Endothelial cell (in vitro differentiated cells): ENCODE measurements at regions not wholly inside any gene's neighbourhood (a gene's known extent, or its start where the extent isn't known, plus 50 kb on each side); places are given as distances from the start of the nearest gene placed in this dataset.

Experiments used
- DNase-seq: peaks from one replicate; pipeline ENCODE4 v3.0.0; 2021; ENCODE audit warnings: low spot score
- H3K27ac Mint-ChIP-seq: one replicate; pipeline ENCODE4 v1.8.0; 2021; ENCODE audit warnings: mixed read lengths, inconsistent platforms; ENCODE audit not compliant: unreplicated experiment
- H3K27me3 Mint-ChIP-seq: one replicate; pipeline ENCODE4 v1.8.0; 2021; ENCODE audit warnings: mild to moderate bottlenecking, moderate library complexity, mixed read lengths, inconsistent platforms; ENCODE audit not compliant: unreplicated experiment
- H3K36me3 Mint-ChIP-seq: one replicate; pipeline ENCODE4 v1.8.0; 2021; ENCODE audit warnings: mild to moderate bottlenecking, low read depth, mixed read lengths, inconsistent platforms; ENCODE audit not compliant: unreplicated experiment
- H3K4me1 Mint-ChIP-seq: one replicate; pipeline ENCODE4 v1.8.0; 2021; ENCODE audit warnings: mild to moderate bottlenecking, mixed read lengths, inconsistent platforms; ENCODE audit not compliant: unreplicated experiment
- H3K4me3 Mint-ChIP-seq: one replicate; pipeline ENCODE4 v1.8.0; 2021; ENCODE audit warnings: mild to moderate bottlenecking, mixed read lengths, inconsistent platforms; ENCODE audit not compliant: unreplicated experiment
- H3K9me3 Mint-ChIP-seq: one replicate; pipeline ENCODE4 v1.8.0; 2021; ENCODE audit warnings: mixed read lengths, inconsistent platforms; ENCODE audit not compliant: unreplicated experiment
- CTCF ChIP-seq: fragments of 200-600 bp; sonication (generic); IDR thresholded peaks from one replicate; pipeline ENCODE4 v1.5.0; 2021; ENCODE audit warnings: antibody characterized with exemption; ENCODE audit not compliant: unreplicated experiment

- no peaks in the 10 kb centered on the region for H3K36me3 Mint-ChIP-seq
- no peak for TF ChIP-seq CTCF
- no peaks in the 10 kb centered on the region for H3K9me3 Mint-ChIP-seq
- DNase-seq = no peak
- no peak overlapping the region for H3K4me3 Mint-ChIP-seq
- H3K4me1 Mint-ChIP-seq = no peaks in the 10 kb centered on the region
- H3K27ac Mint-ChIP-seq = no peak overlapping the region
- no peaks in the 10 kb centered on the region for H3K27me3 Mint-ChIP-seq
Observed at GRCh38 chr6:14265049-14266021, 147.8 kb downstream of the CD83 start.

GRCh38 chr6:14266266-14266665 is 148.7 kb downstream of the CD83 start:
- H3K4me1 Mint-ChIP-seq = no peaks in the 10 kb centered on the region

GRCh38 chr6:14267885-14268660 is 150.5 kb downstream of the CD83 start:
- TF ChIP-seq CTCF = no peak
- Mint-ChIP-seq H3K27ac (no peak overlapping the region), H3K27me3 (no peaks in the 10 kb centered on the region), H3K4me3 (no peak overlapping the region), H3K36me3 (no peaks in the 10 kb centered on the region), H3K4me1 (no peaks in the 10 kb centered on the region), H3K9me3 (no peaks in the 10 kb centered on the region)
- no peak for DNase-seq

More at GRCh38 chr6:14266266-14266665, 148.7 kb downstream of the CD83 start:
- Mint-ChIP-seq H3K4me3 (no peak overlapping the region), H3K9me3 (no peaks in the 10 kb centered on the region), H3K27me3 (no peaks in the 10 kb centered on the region), H3K27ac (no peak overlapping the region), H3K36me3 (no peaks in the 10 kb centered on the region)
- no peak for DNase-seq
- no peak for TF ChIP-seq CTCF

GRCh38 chr6:14269436-14269835 is 151.9 kb downstream of the CD83 start:
- Mint-ChIP-seq H3K4me1 (no peaks in the 10 kb centered on the region), H3K27me3 (no peaks in the 10 kb centered on the region), H3K27ac (no peak overlapping the region), H3K4me3 (no peak overlapping the region), H3K9me3 (no peaks in the 10 kb centered on the region), H3K36me3 (no peaks in the 10 kb centered on the region)
- no peak for TF ChIP-seq CTCF
- no peak for DNase-seq
